GM18858 (cell line): ENCODE measurements at regions not wholly inside any gene's neighbourhood (a gene's known extent, or its start where the extent isn't known, plus 50 kb on each side); places are given as distances from the start of the nearest gene placed in this dataset.

Source experiments
- ATAC-seq: cut with Tn5 transposase; IDR thresholded peaks from one replicate; pipeline ENCODE4 v1.9.1; 2021; ENCODE audit not compliant: unreplicated experiment

GRCh38 chr6:165960695-165961094 lies 207.0 kb downstream of the TBXT start:
- no peak for ATAC-seq

DNA sequence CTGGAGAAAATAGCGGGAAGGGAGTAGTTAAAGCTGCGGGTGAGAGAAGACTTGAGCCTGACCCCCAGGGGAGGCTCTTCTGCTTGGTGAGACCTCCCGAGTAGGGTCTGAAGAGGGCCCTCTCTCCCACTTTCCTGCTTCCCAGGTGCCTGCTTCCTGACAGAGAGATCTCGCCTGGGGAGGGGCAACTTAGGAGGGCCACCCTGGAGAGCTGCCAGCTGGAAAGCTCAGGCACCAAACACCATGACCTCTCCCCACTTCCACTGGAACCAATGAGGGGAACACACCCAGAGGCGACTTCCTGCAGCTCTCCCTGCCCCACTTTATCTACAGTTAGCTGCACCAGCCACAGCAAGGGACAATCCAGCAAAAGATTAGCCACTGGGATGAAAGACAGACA lies 208.0 kb downstream of the TBXT start:
- ATAC-seq = no peak

DNA sequence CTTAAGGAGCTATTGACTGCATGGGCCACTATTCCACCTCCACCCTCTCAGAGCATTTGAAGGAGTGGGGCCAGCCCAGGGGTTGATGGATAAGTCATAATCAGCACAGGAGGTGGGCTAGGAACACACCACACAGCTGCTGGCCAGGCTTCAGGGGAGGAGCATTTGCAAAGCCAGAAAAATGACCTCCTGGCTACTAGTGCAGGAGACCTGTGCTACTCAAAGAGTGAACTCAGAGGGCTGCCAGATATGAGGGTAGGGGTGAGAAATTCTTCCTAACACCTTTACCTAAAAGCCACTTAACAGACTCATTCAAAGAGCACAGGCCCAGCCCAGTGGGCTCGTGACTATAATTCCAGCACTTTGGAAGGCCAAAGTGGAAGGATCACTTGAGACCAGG lies 210.8 kb downstream of the TBXT start:
- no peak for ATAC-seq

- no peak for ATAC-seq
Measured at GRCh38 chr6:165952514-165952913, 215.1 kb downstream of the TBXT start.

DNA sequence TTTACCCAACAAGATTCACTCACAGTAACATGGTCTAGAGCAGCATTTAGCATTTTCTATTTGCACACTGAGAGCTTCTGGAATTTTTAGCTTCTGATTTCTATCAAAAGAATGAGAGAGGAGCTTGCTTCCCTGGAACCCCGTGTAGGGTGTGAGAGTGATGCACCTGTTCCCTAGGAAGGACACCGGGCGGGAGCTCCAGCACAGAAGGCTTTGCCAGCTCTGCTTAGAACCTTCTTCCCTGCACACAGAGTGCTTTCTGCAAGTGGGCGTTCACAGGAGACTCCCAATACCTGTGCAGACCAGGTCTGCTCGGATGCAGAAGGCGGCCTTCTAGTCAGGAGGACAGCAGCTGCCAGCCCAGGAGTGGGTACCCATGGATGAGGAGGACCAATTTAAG lies 217.3 kb downstream of the TBXT start:
- ATAC-seq = no peak

DNA sequence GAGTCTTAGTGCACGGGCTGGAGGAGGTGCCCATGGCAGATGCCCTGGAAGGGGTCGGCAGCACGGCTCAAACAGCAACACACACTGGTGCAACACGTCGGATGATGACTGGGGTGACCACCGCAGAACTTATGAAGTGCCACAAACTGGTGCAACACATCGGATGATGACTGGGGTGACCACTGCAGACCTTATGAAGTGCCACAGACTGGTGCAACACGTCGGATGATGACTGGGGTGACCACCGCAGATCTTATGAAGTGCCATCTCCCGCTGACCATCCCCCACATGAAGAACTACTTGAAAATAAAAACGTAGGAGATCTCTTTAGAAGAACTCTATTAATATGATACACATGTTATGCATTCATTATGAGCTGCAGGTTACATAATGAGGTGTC lies 218.3 kb downstream of the TBXT start:
- no peak for ATAC-seq

DNA sequence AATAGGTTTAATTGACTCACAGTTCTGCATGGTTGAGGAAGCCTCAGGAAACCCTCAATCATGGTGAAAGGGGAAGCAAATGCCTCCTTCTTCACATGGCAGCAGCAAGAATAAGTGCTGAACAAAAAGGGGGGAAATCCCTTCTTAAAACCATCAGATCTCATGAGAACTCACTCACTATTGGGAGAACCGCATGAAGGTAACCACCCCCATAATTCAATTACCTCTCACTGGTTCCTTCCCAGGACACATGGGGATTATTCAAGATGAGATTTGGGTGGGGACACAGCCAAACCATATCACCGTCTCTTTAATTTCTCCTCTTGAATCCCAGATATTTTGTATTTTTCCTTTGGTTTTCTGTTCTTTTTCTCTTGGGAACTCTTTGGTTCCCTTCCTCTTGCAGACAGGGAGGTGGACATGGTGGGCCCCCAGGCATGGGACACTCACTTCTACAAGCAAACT lies 223.6 kb downstream of the TBXT start:
- ATAC-seq = no peak

GRCh38 chr6:165941786-165942185 lies 225.9 kb downstream of the TBXT start:
- no peak for ATAC-seq

DNA sequence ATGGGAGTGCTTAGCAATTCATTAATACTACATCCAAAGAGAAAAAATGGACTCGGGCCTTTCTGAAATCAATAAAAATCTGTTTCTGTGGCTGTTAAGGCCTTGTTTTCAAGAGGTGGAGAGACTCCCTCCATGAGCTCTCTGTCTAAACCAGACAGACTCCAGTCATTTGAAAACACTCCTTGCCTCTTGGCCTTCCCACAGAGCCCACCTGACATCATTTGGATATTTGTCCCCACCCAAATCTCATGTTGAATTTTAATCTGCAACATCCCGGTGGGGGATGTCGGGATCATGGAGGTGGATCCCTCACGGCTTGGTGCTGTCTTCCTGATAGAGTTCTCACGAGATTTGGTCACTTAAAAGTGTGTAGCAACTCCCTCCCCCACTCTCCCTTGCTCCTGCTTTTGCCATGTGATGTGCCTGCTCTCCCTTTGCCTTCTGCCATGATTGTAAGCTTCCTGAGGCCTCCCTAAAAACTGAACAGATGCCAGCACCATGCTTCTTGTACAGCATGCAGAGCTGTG lies 226.3 kb downstream of the TBXT start:
- ATAC-seq = no peak

GRCh38 chr6:165940366-165940765 lies 227.3 kb downstream of the TBXT start:
- ATAC-seq = no peak

DNA sequence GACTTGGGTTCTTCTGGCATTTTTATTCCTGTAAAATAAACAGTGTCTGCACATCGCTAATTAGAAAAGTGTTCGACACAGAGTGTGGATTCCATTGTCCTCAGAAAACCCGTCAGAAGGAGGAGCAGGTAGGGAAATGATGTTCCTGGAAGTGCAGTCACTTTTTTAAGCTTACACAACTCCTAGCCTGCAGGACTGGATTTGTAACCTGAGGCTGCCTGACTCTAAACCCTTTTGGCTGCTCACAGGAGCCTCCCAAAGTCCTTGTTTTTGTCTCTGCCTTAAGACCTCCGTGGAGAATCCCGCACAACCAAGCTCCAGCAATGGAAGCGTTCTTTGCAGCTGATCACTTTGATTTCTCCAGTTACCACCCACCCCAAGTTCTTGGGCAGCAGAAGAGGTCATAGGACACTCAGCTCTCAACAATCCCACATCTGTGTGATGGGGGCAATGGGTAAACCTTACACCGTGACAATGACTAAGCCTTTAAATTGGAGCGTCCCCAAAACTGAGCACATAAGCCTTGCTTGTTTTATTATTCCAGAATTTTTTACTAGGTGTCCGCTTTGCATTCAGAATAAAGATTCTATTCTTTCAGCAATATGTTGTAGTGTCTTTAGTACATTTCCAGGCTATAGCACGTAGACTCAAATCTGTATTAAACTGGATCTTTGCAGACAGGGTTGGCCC lies 227.9 kb downstream of the TBXT start:
- ATAC-seq = no peak

- no peak for ATAC-seq
Measured at GRCh38 chr6:165939047-165939446, 228.6 kb downstream of the TBXT start.

- no peak for ATAC-seq
Measured at GRCh38 chr6:165937564-165938358, 229.9 kb downstream of the TBXT start.

- ATAC-seq = no peak
Measured at GRCh38 chr6:165936660-165937059, 231.0 kb downstream of the TBXT start.

DNA sequence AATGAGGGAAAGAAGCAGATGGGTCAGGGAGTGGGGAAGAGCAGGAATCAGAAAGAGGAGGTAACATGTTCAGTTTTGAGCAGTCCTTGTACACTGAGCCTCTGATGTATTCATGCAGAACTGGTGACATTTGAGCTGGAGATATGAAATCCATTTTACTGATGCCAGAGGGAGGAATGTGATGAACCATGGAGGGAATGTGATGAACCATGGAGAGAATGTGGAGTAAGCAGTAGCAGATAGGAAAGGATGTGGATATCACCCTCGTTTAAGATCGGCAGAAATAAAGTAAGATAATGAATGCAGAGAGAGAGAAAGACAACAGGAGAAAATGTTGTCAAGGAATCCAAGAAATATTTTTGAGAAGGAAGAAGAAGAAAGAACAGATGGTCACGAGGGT lies 231.6 kb downstream of the TBXT start:
- no peak for ATAC-seq

- no peak for ATAC-seq
Measured at GRCh38 chr6:165931675-165932074, 236.0 kb downstream of the TBXT start.

- ATAC-seq = no peak
Measured at GRCh38 chr6:165930668-165931214, 236.9 kb downstream of the TBXT start.

DNA sequence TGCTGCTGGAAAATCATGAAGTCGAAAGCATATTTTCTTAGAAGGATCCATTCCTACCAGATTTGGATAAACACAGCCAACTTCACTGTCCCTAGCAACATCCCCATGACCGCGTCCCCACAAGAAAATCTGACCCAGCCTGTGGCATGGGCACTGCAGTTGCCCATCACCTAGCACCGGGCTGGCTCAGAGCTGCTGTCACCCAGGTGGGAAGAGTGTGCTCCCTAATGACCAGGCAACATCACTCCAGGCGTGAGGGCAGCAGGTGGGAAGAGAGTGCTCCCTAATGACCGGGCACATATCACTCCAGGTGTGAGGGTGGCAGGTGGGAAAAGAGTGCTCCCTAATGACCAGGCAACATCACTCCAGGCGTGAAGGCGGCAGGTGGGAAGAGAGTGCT lies 238.0 kb downstream of the TBXT start:
- no peak for ATAC-seq

DNA sequence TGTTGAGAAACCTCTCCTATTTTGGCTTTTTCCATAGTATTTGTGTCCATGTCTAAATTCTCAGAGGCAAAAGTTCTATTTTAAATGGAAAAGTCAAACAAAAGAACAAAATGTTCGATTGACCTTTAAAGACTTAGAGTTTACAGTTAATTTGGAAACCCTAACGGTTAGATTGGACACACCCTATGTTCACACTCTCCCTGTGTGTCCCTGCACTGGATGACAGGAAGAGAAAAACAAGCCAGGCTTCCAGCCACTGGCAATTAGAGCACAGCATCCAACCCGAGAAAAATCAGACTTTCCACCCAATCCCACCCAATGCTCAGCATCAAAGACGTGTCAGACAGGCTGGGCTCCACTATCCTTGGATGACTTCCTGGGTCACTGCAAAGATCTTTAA lies 241.3 kb downstream of the TBXT start:
- no peak for ATAC-seq

GRCh38 chr6:165925474-165926156 lies 242.0 kb downstream of the TBXT start:
- no peak for ATAC-seq

DNA sequence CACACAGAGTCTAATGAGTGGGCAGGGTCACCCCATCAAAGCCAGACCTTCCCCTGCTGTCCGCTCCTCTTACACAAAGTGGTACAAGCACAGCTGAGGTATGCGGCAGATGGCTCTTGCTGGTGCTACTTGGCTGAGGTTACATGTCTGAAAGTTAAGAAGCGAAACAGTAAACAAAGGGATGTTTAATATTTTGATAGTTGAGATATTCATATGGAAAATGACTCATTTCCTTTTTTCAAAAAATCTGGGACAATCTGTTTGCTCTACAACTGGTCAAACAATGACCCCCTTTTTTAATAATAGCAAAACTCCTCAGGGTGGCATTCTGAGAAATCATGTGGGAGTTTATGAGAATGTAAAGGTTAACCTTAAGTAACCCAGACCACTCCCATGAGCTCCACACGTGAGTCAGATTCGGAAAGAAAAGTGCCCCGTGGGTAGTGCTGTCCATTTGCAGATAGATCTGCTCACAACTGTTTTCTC lies 245.3 kb downstream of the TBXT start:
- ATAC-seq = no peak
